Vagina (tissue), 2 donors: ENCODE measurements at regions not wholly inside any gene's neighbourhood (a gene's known extent, or its start where the extent isn't known, plus 50 kb on each side); places are given as distances from the start of the nearest gene placed in this dataset.

Experiments
- CTCF ChIP-seq, 3 experiments: fragments of 450-650 bp in 2 of 3; fragments of 200-600 bp in 1 of 3; sonication (generic) in 1 of 3; IDR thresholded peaks; one replicate each; pipeline ENCODE4 v1.5.1; 2017 to 2019; ENCODE audit warnings: antibody characterized with exemption in 3 of 3, mild to moderate bottlenecking in 2 of 3, moderate library complexity in 2 of 3
- POLR2A ChIP-seq, 2 donors: fragments of 450-650 bp; IDR thresholded peaks; one replicate each; pipeline ENCODE4 v1.6.1; 2017; ENCODE audit warnings: antibody characterized with exemption in 2 of 2, mild to moderate bottlenecking in 2 of 2, moderate library complexity in 2 of 2
- POLR2AphosphoS5 ChIP-seq, 2 donors: sonication (generic); formaldehyde crosslinking; IDR thresholded peaks; one replicate each; pipeline ENCODE4 v1.9.0; 2017; ENCODE audit warnings: antibody characterized with exemption in 2 of 2, mild to moderate bottlenecking in 2 of 2, low read depth in 1 of 2; ENCODE audit not compliant: insufficient read depth in 1 of 2

- TF ChIP-seq CTCF (IDR thresholded peaks at IDR 0.05) (no peak), POLR2A (IDR thresholded peaks at IDR 0.05) (no peak), POLR2AphosphoS5 (IDR thresholded peaks at IDR 0.05; ENCODE audit: insufficient read depth in 1 of 2, low read depth in 1 of 2) (no peak)
Observed at GRCh38 chr3:87448558-87448957, 172.2 kb upstream of the POU1F1 start.
